ENCODE measurements at regions not wholly inside any gene's neighbourhood (a gene's known extent, or its start where the extent isn't known, plus 50 kb on each side); places are given as distances from the start of the nearest gene placed in this dataset.

- 65 to 78% (median 72%) methylated on average over 2 of the region's 2 CpGs for WGBS, 4 donors
- H3K9me3 ChIP-seq (replicated peaks in 1 of 3) = no peaks in the 10 kb centered on the region
- H3K36me3 ChIP-seq (replicated peaks in 1 of 2) = no peaks in the 10 kb centered on the region
- H3K4me3 ChIP-seq = no peak overlapping the region
- intact Hi-C loops (cut with DNase I) = no loop called here
- no peaks in the 10 kb centered on the region for H3K27me3 ChIP-seq
- no peak for DNase-seq
- no peaks in the 10 kb centered on the region for H3K4me1 ChIP-seq (replicated peaks in 1 of 2)
- TF ChIP-seq, protein P1, sequence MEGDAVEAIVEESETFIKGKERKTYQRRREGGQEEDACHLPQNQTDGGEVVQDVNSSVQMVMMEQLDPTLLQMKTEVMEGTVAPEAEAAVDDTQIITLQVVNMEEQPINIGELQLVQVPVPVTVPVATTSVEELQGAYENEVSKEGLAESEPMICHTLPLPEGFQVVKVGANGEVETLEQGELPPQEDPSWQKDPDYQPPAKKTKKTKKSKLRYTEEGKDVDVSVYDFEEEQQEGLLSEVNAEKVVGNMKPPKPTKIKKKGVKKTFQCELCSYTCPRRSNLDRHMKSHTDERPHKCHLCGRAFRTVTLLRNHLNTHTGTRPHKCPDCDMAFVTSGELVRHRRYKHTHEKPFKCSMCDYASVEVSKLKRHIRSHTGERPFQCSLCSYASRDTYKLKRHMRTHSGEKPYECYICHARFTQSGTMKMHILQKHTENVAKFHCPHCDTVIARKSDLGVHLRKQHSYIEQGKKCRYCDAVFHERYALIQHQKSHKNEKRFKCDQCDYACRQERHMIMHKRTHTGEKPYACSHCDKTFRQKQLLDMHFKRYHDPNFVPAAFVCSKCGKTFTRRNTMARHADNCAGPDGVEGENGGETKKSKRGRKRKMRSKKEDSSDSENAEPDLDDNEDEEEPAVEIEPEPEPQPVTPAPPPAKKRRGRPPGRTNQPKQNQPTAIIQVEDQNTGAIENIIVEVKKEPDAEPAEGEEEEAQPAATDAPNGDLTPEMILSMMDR (IDR thresholded peaks at IDR 0.05) = no peak
- no peak for TF ChIP-seq POLR2A (IDR thresholded peaks at IDR 0.05)
- H3K27ac ChIP-seq = no peak overlapping the region
Observed at GRCh38 chr6:128739112-128739511, 143.8 kb upstream of the LAMA2 start.

DNA sequence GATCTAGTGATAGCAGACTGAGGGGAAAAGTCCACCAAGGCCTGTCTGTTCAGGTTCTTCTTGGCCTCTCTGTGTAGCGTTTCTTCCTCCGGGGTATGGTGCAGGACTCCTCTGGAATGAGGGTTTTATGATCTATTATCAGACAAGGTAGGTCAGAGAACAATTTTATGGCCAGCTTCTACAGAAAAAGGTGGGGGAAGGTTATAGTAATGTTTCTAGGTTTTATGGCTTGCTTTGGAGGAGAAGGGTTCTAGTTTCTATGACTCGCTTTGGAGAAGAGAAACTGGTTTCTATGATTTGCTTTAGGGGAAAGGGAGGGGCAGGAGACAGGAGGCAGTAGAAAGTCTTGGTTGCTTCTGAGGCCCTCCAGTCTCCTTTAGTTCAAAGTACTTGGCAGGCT is 144.8 kb upstream of the LAMA2 start:
- H3K27ac ChIP-seq = no peak overlapping the region
- TF ChIP-seq POLR2A (IDR thresholded peaks at IDR 0.05) = no peak
- TF ChIP-seq, protein P1 (IDR thresholded peaks at IDR 0.05) = no peak
- no peaks in the 10 kb centered on the region for H3K9me3 ChIP-seq (replicated peaks in 1 of 3)
- H3K4me1 ChIP-seq (replicated peaks in 1 of 2) = no peaks in the 10 kb centered on the region
- H3K27me3 ChIP-seq = no peaks in the 10 kb centered on the region
- intact Hi-C loops (cut with DNase I) = no loop called here
- no peaks in the 10 kb centered on the region for H3K36me3 ChIP-seq (replicated peaks in 1 of 2)
- no peak overlapping the region for H3K4me3 ChIP-seq
- WGBS, 4 donors = 78 to 86% (median 81%) methylated on average over 3 of the region's 3 CpGs
- no peak for DNase-seq

GRCh38 chr6:128736780-128737179 is 146.2 kb upstream of the LAMA2 start:
- no peak for DNase-seq
- intact Hi-C loops (cut with DNase I) = no loop called here
- TF ChIP-seq POLR2A (IDR thresholded peaks at IDR 0.05) = no peak
- TF ChIP-seq, protein P1 (IDR thresholded peaks at IDR 0.05) = no peak
- Histone ChIP-seq H3K27me3 (no peaks in the 10 kb centered on the region), H3K4me1 (replicated peaks in 1 of 2) (no peaks in the 10 kb centered on the region), H3K36me3 (replicated peaks in 1 of 2) (no peaks in the 10 kb centered on the region), H3K27ac (no peak overlapping the region), H3K4me3 (no peak overlapping the region), H3K9me3 (replicated peaks in 1 of 3) (no peaks in the 10 kb centered on the region)

DNA sequence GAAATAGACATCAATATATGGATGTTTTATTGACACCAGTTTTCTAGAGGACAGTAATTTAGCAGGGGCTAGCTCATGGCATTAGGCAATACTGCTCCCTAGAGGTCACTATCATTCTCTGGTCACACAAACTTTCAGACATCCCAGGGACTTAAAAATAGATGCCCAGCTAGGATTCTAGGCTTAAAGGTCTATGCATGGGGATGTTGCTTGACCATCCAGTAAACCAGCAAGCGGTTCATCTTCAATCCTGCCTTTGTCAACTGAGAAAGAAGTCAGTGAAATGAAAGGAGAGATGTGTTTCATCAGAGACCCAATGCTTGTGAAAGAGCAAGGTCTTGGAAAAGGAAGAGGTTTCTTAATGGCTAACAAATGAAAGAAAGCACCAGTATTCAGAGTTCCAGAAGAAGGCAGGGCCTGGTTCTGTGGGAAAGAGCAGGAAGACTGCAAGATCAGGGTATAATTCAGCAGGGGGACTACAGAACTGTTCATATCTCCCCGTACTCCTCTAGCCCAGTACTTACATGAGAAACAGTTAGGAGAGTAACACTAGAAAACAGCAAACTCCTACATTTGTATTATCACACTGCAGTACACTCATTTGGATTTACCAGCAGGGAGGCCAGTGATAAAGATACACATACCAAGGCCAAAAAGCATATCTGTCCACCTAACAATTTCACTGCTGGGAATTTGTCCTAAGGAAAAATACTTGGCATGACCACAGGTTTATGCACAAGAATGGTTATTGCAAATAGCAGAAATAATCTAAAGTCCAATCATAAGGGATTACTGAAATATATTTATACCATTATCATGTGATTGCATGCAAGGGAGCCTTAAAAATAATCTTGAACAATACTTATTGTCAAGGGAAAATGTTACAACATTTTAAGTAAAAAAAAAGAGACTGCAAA is 151.4 kb upstream of the LAMA2 start:
- H3K36me3 ChIP-seq (replicated peaks in 1 of 2) = no peaks in the 10 kb centered on the region
- intact Hi-C loops (cut with DNase I) = no loop called here
- H3K27ac ChIP-seq = no peak overlapping the region
- no peak overlapping the region for H3K4me3 ChIP-seq
- no peak for TF ChIP-seq POLR2A (IDR thresholded peaks at IDR 0.05)
- TF ChIP-seq, protein P1 (IDR thresholded peaks at IDR 0.05) = peak in 4 of 6 experiments; percentile 35 to 50 (median 46)
- H3K27me3 ChIP-seq = no peaks in the 10 kb centered on the region
- 56 to 79% (median 64%) methylated on average over 2 of the region's 2 CpGs for WGBS, 4 donors
- peak in 1 of 7 donors; percentile 4 for DNase-seq
- no peaks in the 10 kb centered on the region for H3K9me3 ChIP-seq (replicated peaks in 1 of 3)
- H3K4me1 ChIP-seq (replicated peaks in 1 of 2) = no peaks in the 10 kb centered on the region
